SK-N-SH (cell line): ENCODE measurements at regions not wholly inside any gene's neighbourhood (a gene's known extent, or its start where the extent isn't known, plus 50 kb on each side); places are given as distances from the start of the nearest gene placed in this dataset.

Experiments used
- CTCF ChIP-seq: fragments of 200-600 bp; sonication (generic); IDR thresholded peaks from 2 replicates; pipeline ENCODE4 v1.6.1; 2017; ENCODE audit warnings: antibody characterized with exemption, mild to moderate bottlenecking, moderate library complexity
- RCOR1 ChIP-seq: fragments of 150-350 bp; IDR thresholded peaks from 2 replicates; pipeline ENCODE4 v1.6.1; 2017; ENCODE audit warnings: antibody characterized with exemption, low read length
- RXRA ChIP-seq: IDR thresholded peaks from 2 replicates; pipeline ENCODE4 v1.4.0; 2012; ENCODE audit warnings: low read depth, mild to moderate bottlenecking, borderline replicate concordance
- YY1 ChIP-seq: IDR thresholded peaks from 2 replicates; pipeline ENCODE4 v1.4.0; 2012; ENCODE audit warnings: low read depth, mild to moderate bottlenecking

GRCh38 chr6:9467741-9468140 is 947.1 kb downstream of the TFAP2A start:
- TF ChIP-seq RXRA (no peak), YY1 (no peak), CTCF (no peak), RCOR1 (no peak)
